Neutrophil (primary cell): ENCODE measurements at regions not wholly inside any gene's neighbourhood (a gene's known extent, or its start where the extent isn't known, plus 50 kb on each side); places are given as distances from the start of the nearest gene placed in this dataset.

Source experiments
- H3K27ac ChIP-seq: fragments of 200-600 bp; sonication (generic); 2 replicates; pipeline ENCODE4 v1.5.1; 2016; ENCODE audit warnings: mild to moderate bottlenecking, moderate library complexity
- H3K27me3 ChIP-seq: fragments of 200-600 bp; sonication (generic); 2 replicates; pipeline ENCODE4 v1.6.0; 2016; ENCODE audit warnings: mild to moderate bottlenecking
- H3K36me3 ChIP-seq: fragments of 200-600 bp; sonication (generic); 2 replicates; pipeline ENCODE4 v1.5.1; 2017
- H3K4me1 ChIP-seq, 2 experiments: fragments of 200-600 bp in 1 of 2; sonication (generic) in 1 of 2; 1 replicate in 1 of 2; 2 replicates in 1 of 2; pipeline versions ENCODE4 v1.5.1 to v1.6.1; 2013 to 2016; ENCODE audit warnings: low read depth in 1 of 2, low read length in 1 of 2, mild to moderate bottlenecking in 1 of 2, moderate library complexity in 1 of 2; ENCODE audit not compliant: control insufficient read depth in 1 of 2, insufficient read depth in 1 of 2
- H3K4me3 ChIP-seq, 2 experiments: fragments of 200-600 bp in 1 of 2; sonication (generic) in 1 of 2; 1 replicate in 1 of 2; 2 replicates in 1 of 2; pipeline ENCODE4 v1.5.1; 2013 to 2016; ENCODE audit warnings: low read depth in 1 of 2, low read length in 1 of 2, mild to moderate bottlenecking in 1 of 2, moderate library complexity in 1 of 2
- H3K9me3 ChIP-seq: fragments of 200-600 bp; sonication (generic); 2 replicates; pipeline ENCODE4 v1.5.1; 2016
- TF ChIP-seq, protein P1 (sequence below): fragments of 200-600 bp; sonication (generic); IDR thresholded peaks from 2 replicates; pipeline ENCODE4 v1.5.1; 2016; ENCODE audit warnings: antibody characterized with exemption

DNA sequence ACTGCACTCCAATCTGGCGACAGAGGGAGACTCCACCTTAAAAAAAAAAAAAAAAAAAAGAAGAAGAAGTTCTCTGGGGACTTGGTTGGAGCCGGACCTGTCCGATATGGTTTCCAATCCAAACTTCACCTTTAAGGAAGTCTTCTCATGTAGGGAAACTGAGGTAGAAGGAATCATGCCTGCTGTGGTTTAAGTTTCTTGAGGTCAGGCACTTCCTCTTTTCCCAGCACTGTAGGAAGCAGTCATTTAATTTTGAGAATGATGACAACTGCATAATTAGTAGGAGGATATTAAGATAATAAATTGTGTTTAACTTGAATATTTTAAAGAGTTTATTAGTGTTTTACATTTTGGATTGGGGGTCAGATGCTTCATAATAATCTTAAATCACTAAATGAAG lies 62.9 kb downstream of the KCNE4 start:
- TF ChIP-seq, protein P1, sequence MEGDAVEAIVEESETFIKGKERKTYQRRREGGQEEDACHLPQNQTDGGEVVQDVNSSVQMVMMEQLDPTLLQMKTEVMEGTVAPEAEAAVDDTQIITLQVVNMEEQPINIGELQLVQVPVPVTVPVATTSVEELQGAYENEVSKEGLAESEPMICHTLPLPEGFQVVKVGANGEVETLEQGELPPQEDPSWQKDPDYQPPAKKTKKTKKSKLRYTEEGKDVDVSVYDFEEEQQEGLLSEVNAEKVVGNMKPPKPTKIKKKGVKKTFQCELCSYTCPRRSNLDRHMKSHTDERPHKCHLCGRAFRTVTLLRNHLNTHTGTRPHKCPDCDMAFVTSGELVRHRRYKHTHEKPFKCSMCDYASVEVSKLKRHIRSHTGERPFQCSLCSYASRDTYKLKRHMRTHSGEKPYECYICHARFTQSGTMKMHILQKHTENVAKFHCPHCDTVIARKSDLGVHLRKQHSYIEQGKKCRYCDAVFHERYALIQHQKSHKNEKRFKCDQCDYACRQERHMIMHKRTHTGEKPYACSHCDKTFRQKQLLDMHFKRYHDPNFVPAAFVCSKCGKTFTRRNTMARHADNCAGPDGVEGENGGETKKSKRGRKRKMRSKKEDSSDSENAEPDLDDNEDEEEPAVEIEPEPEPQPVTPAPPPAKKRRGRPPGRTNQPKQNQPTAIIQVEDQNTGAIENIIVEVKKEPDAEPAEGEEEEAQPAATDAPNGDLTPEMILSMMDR, result no peak
- H3K9me3 ChIP-seq, result no peaks in the 10 kb centered on the region
- H3K4me3 ChIP-seq, result no peak overlapping the region
- H3K27ac ChIP-seq, result no peak overlapping the region
- no peaks in the 10 kb centered on the region for H3K27me3 ChIP-seq
- H3K4me1 ChIP-seq, result peaks cover 5 to 11% of the 10 kb centered on the region in 2 experiments
- H3K36me3 ChIP-seq, result no peaks in the 10 kb centered on the region

DNA sequence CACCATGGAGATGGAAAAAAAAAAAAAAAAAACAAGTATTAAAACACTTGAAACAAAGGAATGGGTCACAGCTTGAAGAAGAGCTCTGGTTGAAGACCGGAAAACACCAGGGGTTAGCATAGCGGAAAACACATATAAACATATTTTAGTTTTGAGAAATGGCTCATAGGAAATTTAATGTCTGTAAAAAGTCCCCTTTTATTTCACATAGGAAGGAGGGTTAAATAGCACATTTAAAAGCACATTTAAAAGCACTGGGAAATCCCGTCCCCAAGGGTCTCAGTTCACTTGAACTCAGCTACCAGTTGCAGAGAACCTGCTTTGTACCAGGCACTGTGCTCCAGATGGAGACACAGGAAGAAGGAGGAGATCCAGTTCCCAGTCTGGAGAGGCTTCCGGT lies 65.5 kb downstream of the KCNE4 start:
- Histone ChIP-seq H3K9me3 (no peaks in the 10 kb centered on the region), H3K4me1 (no peaks in the 10 kb centered on the region), H3K36me3 (no peaks in the 10 kb centered on the region), H3K4me3 (no peak overlapping the region), H3K27ac (no peak overlapping the region), H3K27me3 (no peaks in the 10 kb centered on the region)
- TF ChIP-seq, protein P1, result no peak

DNA sequence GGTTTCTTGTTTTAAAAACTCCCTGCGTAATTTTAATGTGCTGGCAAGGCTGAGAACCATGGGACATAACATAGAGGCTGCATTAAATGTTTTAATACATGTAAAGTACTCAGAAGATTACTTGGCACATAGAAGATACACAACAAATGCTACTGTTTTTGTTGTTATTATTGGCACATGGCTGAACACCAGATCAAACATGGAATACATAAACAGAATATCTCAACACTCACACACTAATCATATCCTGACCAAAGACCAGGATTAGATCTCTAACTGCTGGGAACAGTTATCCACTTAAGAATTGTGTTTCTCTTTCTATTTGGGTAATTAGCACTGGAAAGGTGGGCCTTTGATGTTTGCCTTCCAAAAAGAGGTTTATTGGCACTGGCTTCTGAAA lies 69.3 kb downstream of the KCNE4 start:
- H3K4me3 ChIP-seq, result no peak overlapping the region
- TF ChIP-seq, protein P1, result no peak
- no peaks in the 10 kb centered on the region for H3K27me3 ChIP-seq
- no peaks in the 10 kb centered on the region for H3K4me1 ChIP-seq
- no peaks in the 10 kb centered on the region for H3K36me3 ChIP-seq
- H3K9me3 ChIP-seq, result no peaks in the 10 kb centered on the region
- no peak overlapping the region for H3K27ac ChIP-seq

DNA sequence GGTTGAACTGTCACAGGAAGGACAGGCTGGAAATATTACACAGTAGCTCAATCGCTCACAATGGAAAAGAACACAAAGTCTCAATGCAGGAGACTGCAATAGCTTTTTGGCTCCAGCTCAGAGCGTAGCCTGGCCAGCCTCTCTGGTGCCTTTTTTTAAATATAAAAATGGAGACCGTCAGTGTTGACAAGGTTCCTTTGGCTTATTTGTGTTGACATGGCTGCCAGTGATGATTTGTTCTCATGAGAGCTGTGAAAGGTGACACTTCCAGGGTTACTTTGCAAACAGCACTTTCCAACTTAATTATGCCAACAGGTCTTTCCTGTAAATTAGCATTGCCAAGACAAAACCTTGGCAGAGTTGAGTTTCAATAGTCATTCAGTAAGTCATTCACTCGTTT lies 70.8 kb downstream of the KCNE4 start:
- no peak overlapping the region for H3K27ac ChIP-seq
- TF ChIP-seq, protein P1, result no peak
- no peaks in the 10 kb centered on the region for H3K36me3 ChIP-seq
- no peaks in the 10 kb centered on the region for H3K9me3 ChIP-seq
- no peaks in the 10 kb centered on the region for H3K4me1 ChIP-seq
- H3K27me3 ChIP-seq, result no peaks in the 10 kb centered on the region
- H3K4me3 ChIP-seq, result no peak overlapping the region

DNA sequence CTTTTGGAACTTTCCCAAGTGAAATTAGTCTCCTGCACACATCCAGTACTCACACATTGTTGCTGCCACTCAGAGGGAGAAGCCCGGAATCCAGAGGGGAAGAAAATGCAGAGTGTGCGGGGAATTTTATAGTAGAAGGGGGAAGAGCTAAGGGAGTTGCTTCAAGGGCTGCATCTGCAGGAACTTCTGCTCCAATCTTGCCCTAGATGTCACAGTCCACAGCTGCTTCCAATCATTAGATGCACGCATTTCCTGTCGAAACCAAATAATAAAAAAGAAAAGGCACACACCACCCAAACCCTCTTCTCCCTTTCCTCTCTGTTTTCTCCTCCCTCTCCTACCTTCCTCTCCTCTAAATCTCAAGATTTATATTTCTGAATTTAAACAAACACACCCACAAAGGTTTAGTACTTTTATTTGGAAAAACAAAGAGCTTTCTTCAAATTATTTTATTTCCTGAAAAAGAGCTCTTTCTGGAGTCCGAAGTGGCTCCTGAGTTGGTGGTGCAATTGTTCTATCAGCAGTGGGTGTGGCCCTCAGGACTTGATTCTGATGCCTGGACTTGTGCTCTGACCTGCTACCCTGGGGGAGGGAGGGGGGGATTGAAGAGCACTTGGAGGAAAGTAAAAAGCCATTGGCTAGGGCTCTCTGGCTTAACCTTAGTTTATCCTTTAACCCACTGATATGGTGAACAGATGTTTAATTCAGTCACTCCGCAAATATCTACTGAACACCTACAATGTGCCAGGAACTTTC lies 72.0 kb downstream of the KCNE4 start:
- Histone ChIP-seq H3K27ac (no peak overlapping the region), H3K9me3 (no peaks in the 10 kb centered on the region), H3K36me3 (no peaks in the 10 kb centered on the region), H3K27me3 (no peaks in the 10 kb centered on the region), H3K4me1 (no peaks in the 10 kb centered on the region), H3K4me3 (no peak overlapping the region)
- TF ChIP-seq, protein P1, result no peak
